GM19467 (cell line): ENCODE measurements at regions not wholly inside any gene's neighbourhood (a gene's known extent, or its start where the extent isn't known, plus 50 kb on each side); places are given as distances from the start of the nearest gene placed in this dataset.
"Not testable (repeated sequence)": the region's sequence is repeated elsewhere in the genome, so short reads cannot be mapped to it uniquely, and the experiment has no call there.

Experiments used
- ATAC-seq: cut with Tn5 transposase; IDR thresholded peaks from one replicate; pipeline ENCODE4 v1.9.1; 2021; ENCODE audit warnings: mild to moderate bottlenecking, moderate library complexity; ENCODE audit not compliant: unreplicated experiment

- no peak for ATAC-seq
Observed at GRCh38 chrX:36642052-36642451, 366.1 kb upstream of the FAM47C start.

- no peak for ATAC-seq
Observed at GRCh38 chrX:36650622-36651021, 357.5 kb upstream of the FAM47C start.

GRCh38 chrX:36683507-36683906, 324.7 kb upstream of the FAM47C start:
- no peak for ATAC-seq

GRCh38 chrX:36684053-36684452, 324.1 kb upstream of the FAM47C start:
- ATAC-seq: no peak

- ATAC-seq: no peak
Observed at GRCh38 chrX:36721990-36722389, 286.2 kb upstream of the FAM47C start.

GRCh38 chrX:36753602-36754001, 254.6 kb upstream of the FAM47C start:
- no peak for ATAC-seq

- ATAC-seq: no peak
Observed at GRCh38 chrX:36787752-36788151, 220.4 kb upstream of the FAM47C start.

- ATAC-seq: no peak
Observed at GRCh38 chrX:36803151-36803550, 205.0 kb upstream of the FAM47C start.

- no peak for ATAC-seq
Observed at GRCh38 chrX:36804066-36804465, 204.1 kb upstream of the FAM47C start.

GRCh38 chrX:36844857-36845256, 163.3 kb upstream of the FAM47C start:
- no peak for ATAC-seq

GRCh38 chrX:36847496-36847895, 160.7 kb upstream of the FAM47C start:
- ATAC-seq: no peak

GRCh38 chrX:36849407-36849806, 158.8 kb upstream of the FAM47C start:
- ATAC-seq: no peak

- ATAC-seq: no peak
Observed at GRCh38 chrX:36856849-36857248, 151.3 kb upstream of the FAM47C start.

- ATAC-seq: no peak
Observed at GRCh38 chrX:36859231-36859630, 148.9 kb upstream of the FAM47C start.

- ATAC-seq: no peak
Observed at GRCh38 chrX:36861601-36862000, 146.6 kb upstream of the FAM47C start.

GRCh38 chrX:36867143-36867542, 141.0 kb upstream of the FAM47C start:
- ATAC-seq: no peak

- no peak for ATAC-seq
Observed at GRCh38 chrX:36868592-36868991, 139.6 kb upstream of the FAM47C start.

GRCh38 chrX:36869457-36869856, 138.7 kb upstream of the FAM47C start:
- no peak for ATAC-seq

GRCh38 chrX:36897690-36898089, 110.5 kb upstream of the FAM47C start:
- no peak for ATAC-seq

- peak; percentile 81 for ATAC-seq
Observed at GRCh38 chrX:36898301-36898700, 109.9 kb upstream of the FAM47C start.

- ATAC-seq: not testable (repeated sequence)
Observed at GRCh38 chrX:36904561-36904960, 103.6 kb upstream of the FAM47C start.

GRCh38 chrX:36908801-36909675, 99.1 kb upstream of the FAM47C start:
- no peak for ATAC-seq

GRCh38 chrX:36909676-36910030, 98.5 kb upstream of the FAM47C start:
- no peak for ATAC-seq
